Uterus (tissue), 3 donors: ENCODE measurements at regions not wholly inside any gene's neighbourhood (a gene's known extent, or its start where the extent isn't known, plus 50 kb on each side); places are given as distances from the start of the nearest gene placed in this dataset.
A peak's percentile ranks its signal among the peaks of the same experiment; 100 is the strongest.

ENCODE experiments used
- DNase-seq, 2 donors: peaks; one replicate each; pipeline ENCODE4 v3.0.0-alpha.2; 2019 to 2020
- H3K27ac ChIP-seq, 2 donors: fragments of 200-600 bp; sonication (generic); 1 replicate in 1 of 2; 2 replicates in 1 of 2; pipeline ENCODE4 v1.5.1; 2016 to 2018
- H3K27me3 ChIP-seq, 2 donors: fragments of 200-600 bp; sonication (generic); one replicate each; pipeline ENCODE4 v1.5.1; 2018 to 2019; ENCODE audit warnings: control low read depth in 1 of 2
- H3K36me3 ChIP-seq, 2 donors: fragments of 200-600 bp; sonication (generic); one replicate each; pipeline ENCODE4 v1.5.1; 2019; ENCODE audit warnings: control low read depth in 1 of 2
- H3K4me1 ChIP-seq, 2 donors: fragments of 200-600 bp; sonication (generic); one replicate each; pipeline ENCODE4 v1.5.1; 2018 to 2019; ENCODE audit warnings: control low read depth in 1 of 2
- H3K4me3 ChIP-seq, 2 donors: fragments of 200-600 bp; sonication (generic); 1 replicate in 1 of 2; 2 replicates in 1 of 2; pipeline ENCODE4 v1.5.1; 2018 to 2019; ENCODE audit warnings: mild to moderate bottlenecking in 1 of 2
- H3K9me3 ChIP-seq, 2 donors: fragments of 200-600 bp; sonication (generic); one replicate each; pipeline ENCODE4 v1.5.1; 2019; ENCODE audit warnings: control low read depth in 1 of 2
- CTCF ChIP-seq, 4 experiments: fragments of 200-600 bp in 2 of 4; fragments of 450-650 bp in 2 of 4; sonication (generic) in 2 of 4; IDR thresholded peaks; one replicate each; pipeline ENCODE4 v1.5.1; 2016 to 2019; ENCODE audit warnings: antibody characterized with exemption in 4 of 4, mild to moderate bottlenecking in 2 of 4, moderate library complexity in 1 of 4
- POLR2A ChIP-seq, 2 donors: fragments of 450-650 bp; IDR thresholded peaks; one replicate each; pipeline ENCODE4 v1.6.1; 2016; ENCODE audit warnings: antibody characterized with exemption in 2 of 2, mild to moderate bottlenecking in 1 of 2, moderate library complexity in 1 of 2
- intact Hi-C: fragments of 100-400 bp; cut with DNase I; formaldehyde crosslinking; loops from one replicate; pipeline ENCODE4 v1.15.1; 2023; ENCODE audit warnings: low total_unique reads
- donor health status: DM: yes; HTN: yes; CAD: no.

GRCh38 chr6:41459738-41460137 is 86.4 kb upstream of the FOXP4 start:
- intact Hi-C loops: loop anchor here (10.0 kb wide), 1 partner anchor 225 kb away; no protein-coding TSS in a partner anchor
- no peaks in the 10 kb centered on the region for H3K4me1 ChIP-seq
- H3K36me3 ChIP-seq: no peaks in the 10 kb centered on the region
- H3K27ac ChIP-seq: no peak overlapping the region
- H3K4me3 ChIP-seq: no peak overlapping the region
- TF ChIP-seq POLR2A (IDR thresholded peaks at IDR 0.05) (no peak), CTCF (IDR thresholded peaks at IDR 0.05) (no peak)
- DNase-seq: no peak
- H3K9me3 ChIP-seq: no peaks in the 10 kb centered on the region
- H3K27me3 ChIP-seq: no peaks in the 10 kb centered on the region

GRCh38 chr6:41460742-41461336 is 85.3 kb upstream of the FOXP4 start:
- intact Hi-C loops: loop anchor here (10.0 kb wide), 1 partner anchor 224 kb away; no protein-coding TSS in a partner anchor
- TF ChIP-seq CTCF (IDR thresholded peaks at IDR 0.05) (no peak), POLR2A (IDR thresholded peaks at IDR 0.05) (no peak)
- no peak overlapping the region for H3K27ac ChIP-seq
- no peaks in the 10 kb centered on the region for H3K27me3 ChIP-seq
- no peaks in the 10 kb centered on the region for H3K9me3 ChIP-seq
- H3K4me3 ChIP-seq: no peak overlapping the region
- H3K4me1 ChIP-seq: no peaks in the 10 kb centered on the region
- H3K36me3 ChIP-seq: no peaks in the 10 kb centered on the region
- no peak for DNase-seq

GRCh38 chr6:41462033-41462432 is 84.1 kb upstream of the FOXP4 start:
- Histone ChIP-seq H3K9me3 (no peaks in the 10 kb centered on the region), H3K36me3 (no peaks in the 10 kb centered on the region), H3K4me3 (no peak overlapping the region), H3K27ac (no peak overlapping the region), H3K4me1 (no peaks in the 10 kb centered on the region), H3K27me3 (no peaks in the 10 kb centered on the region)
- no peak for DNase-seq
- TF ChIP-seq POLR2A (IDR thresholded peaks at IDR 0.05) (no peak), CTCF (IDR thresholded peaks at IDR 0.05) (no peak)
- intact Hi-C loops: loop anchor here (10.0 kb wide), 1 partner anchor 223 kb away; no protein-coding TSS in a partner anchor

GRCh38 chr6:41463062-41463930 is 82.9 kb upstream of the FOXP4 start:
- no peaks in the 10 kb centered on the region for H3K27me3 ChIP-seq
- intact Hi-C loops: loop anchor here (10.0 kb wide), 1 partner anchor 222 kb away; no protein-coding TSS in a partner anchor
- no peaks in the 10 kb centered on the region for H3K36me3 ChIP-seq
- no peaks in the 10 kb centered on the region for H3K9me3 ChIP-seq
- no peak for TF ChIP-seq POLR2A (IDR thresholded peaks at IDR 0.05)
- TF ChIP-seq CTCF (IDR thresholded peaks at IDR 0.05): peak; percentile 74 to 83 (median 77)
- H3K4me1 ChIP-seq: no peaks in the 10 kb centered on the region
- H3K27ac ChIP-seq: no peak overlapping the region
- peak; percentile 75 to 81 for DNase-seq
- no peak overlapping the region for H3K4me3 ChIP-seq

- Histone ChIP-seq H3K27me3 (no peaks in the 10 kb centered on the region), H3K36me3 (no peaks in the 10 kb centered on the region), H3K4me3 (no peak overlapping the region), H3K27ac (no peak overlapping the region), H3K4me1 (no peaks in the 10 kb centered on the region), H3K9me3 (no peaks in the 10 kb centered on the region)
- TF ChIP-seq CTCF (IDR thresholded peaks at IDR 0.05) (no peak), POLR2A (IDR thresholded peaks at IDR 0.05) (no peak)
- intact Hi-C loops: loop anchor here (10.0 kb wide), 1 partner anchor 221 kb away; no protein-coding TSS in a partner anchor
- no peak for DNase-seq
Measured at GRCh38 chr6:41464019-41464418, 82.2 kb upstream of the FOXP4 start.
